ENCODE measurements at regions not wholly inside any gene's neighbourhood (a gene's known extent, or its start where the extent isn't known, plus 50 kb on each side); places are given as distances from the start of the nearest gene placed in this dataset.

DNA sequence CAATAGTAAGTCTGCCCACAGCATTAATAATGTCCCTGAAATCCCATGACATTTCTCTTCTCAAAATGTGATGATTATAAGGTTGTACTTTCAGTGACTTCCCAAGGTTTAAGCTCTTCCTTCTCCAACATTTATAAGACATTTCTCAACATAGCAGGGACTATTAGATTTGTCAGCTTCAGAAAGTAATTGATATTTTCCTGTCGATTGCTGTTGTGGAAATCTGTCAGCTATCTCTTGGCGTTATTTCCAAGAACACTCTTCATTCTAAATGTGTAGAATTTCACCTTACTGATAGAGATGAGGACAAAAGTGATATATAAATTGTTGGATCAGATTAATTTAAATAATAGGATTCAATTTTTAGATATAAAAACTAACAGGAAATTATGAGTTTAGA lies 149.7 kb upstream of the IMPG1 start:
- TF ChIP-seq, protein P1, sequence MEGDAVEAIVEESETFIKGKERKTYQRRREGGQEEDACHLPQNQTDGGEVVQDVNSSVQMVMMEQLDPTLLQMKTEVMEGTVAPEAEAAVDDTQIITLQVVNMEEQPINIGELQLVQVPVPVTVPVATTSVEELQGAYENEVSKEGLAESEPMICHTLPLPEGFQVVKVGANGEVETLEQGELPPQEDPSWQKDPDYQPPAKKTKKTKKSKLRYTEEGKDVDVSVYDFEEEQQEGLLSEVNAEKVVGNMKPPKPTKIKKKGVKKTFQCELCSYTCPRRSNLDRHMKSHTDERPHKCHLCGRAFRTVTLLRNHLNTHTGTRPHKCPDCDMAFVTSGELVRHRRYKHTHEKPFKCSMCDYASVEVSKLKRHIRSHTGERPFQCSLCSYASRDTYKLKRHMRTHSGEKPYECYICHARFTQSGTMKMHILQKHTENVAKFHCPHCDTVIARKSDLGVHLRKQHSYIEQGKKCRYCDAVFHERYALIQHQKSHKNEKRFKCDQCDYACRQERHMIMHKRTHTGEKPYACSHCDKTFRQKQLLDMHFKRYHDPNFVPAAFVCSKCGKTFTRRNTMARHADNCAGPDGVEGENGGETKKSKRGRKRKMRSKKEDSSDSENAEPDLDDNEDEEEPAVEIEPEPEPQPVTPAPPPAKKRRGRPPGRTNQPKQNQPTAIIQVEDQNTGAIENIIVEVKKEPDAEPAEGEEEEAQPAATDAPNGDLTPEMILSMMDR (conservative IDR thresholded peaks at IDR 0.05), result no peak
- Histone ChIP-seq H3K79me2 (ENCODE audit: insufficient read depth, low read length) (no peaks in the 10 kb centered on the region), H4K5ac (ENCODE audit: insufficient read length, low read depth, low read length) (no peak overlapping the region), H4K8ac (replicated peaks; ENCODE audit: insufficient read length, low read depth, low read length) (no peak overlapping the region), H3K23ac (ENCODE audit: insufficient read length, low read depth, low read length) (no peak overlapping the region), H2BK12ac (ENCODE audit: insufficient read length, low read depth, low read length) (no peak overlapping the region), H3K79me1 (ENCODE audit: insufficient read depth, low read depth, low read length, poor library complexity, severe bottlenecking) (no peaks in the 10 kb centered on the region), H3K14ac (ENCODE audit: insufficient read depth, low read length) (no peak overlapping the region), H3K27me3 (ENCODE audit: insufficient read depth, low read length) (no peaks in the 10 kb centered on the region), H2BK5ac (ENCODE audit: insufficient read length, low read length) (no peak overlapping the region), H4K91ac (ENCODE audit: insufficient read length, low read depth, low read length) (no peak overlapping the region), H3K4me2 (ENCODE audit: insufficient read depth, insufficient read length, low read length) (no peak overlapping the region), H3K4me1 (ENCODE audit: insufficient read depth, low read length) (no peaks in the 10 kb centered on the region), H3K56ac (ENCODE audit: insufficient read length, low read depth, low read length) (no peak overlapping the region), H2BK120ac (ENCODE audit: low read depth, low read length, poor library complexity, severe bottlenecking) (no peak overlapping the region), H3K23me2 (ENCODE audit: insufficient read length, low read depth, low read length, poor library complexity, severe bottlenecking) (no peaks in the 10 kb centered on the region), H3T11ph (ENCODE audit: low read length) (no peak overlapping the region), H2AK5ac (ENCODE audit: insufficient read length, low read length) (no peak overlapping the region), H2BK20ac (ENCODE audit: low read depth, low read length, poor library complexity, severe bottlenecking) (no peak overlapping the region), H4K20me1 (ENCODE audit: control insufficient read depth, insufficient read depth, insufficient read length) (no peaks in the 10 kb centered on the region), H2AFZ (ENCODE audit: low read length) (no peak overlapping the region), H3K4ac (ENCODE audit: low read depth, low read length) (no peak overlapping the region), H3K9ac (ENCODE audit: extremely low read depth, insufficient read length, low read length) (no peak overlapping the region), H3K9me3 (ENCODE audit: control insufficient read depth, low read depth, low read length) (no peaks in the 10 kb centered on the region), H3K27ac (ENCODE audit: insufficient read length, low read depth, low read length) (no peak overlapping the region), H3K18ac (ENCODE audit: insufficient read length, low read depth, low read length) (no peak overlapping the region), H2BK15ac (ENCODE audit: low read depth, low read length) (no peak overlapping the region)
- H3K9me3 Mint-ChIP-seq, result no peaks in the 10 kb centered on the region
- H3K27ac Mint-ChIP-seq, result no peak overlapping the region
- no peaks in the 10 kb centered on the region for H3K36me3 Mint-ChIP-seq (ENCODE audit: insufficient read depth in 1 of 3, low read depth in 3 of 3)
- H3K4me3 Mint-ChIP-seq, result no peak overlapping the region
- WGBS (ENCODE audit: extremely low coverage, insufficient read length, low lambda C conversion rate), result no CpG with 5 or more reads among the region's 2 CpGs
- H3K4me1 Mint-ChIP-seq, result no peaks in the 10 kb centered on the region
- no peaks in the 10 kb centered on the region for H3K27me3 Mint-ChIP-seq (ENCODE audit: low read depth)
- no peak for DNase-seq

All from H9 (cell line).